ENCODE measurements at regions not wholly inside any gene's neighbourhood (a gene's known extent, or its start where the extent isn't known, plus 50 kb on each side); places are given as distances from the start of the nearest gene placed in this dataset.

DNA sequence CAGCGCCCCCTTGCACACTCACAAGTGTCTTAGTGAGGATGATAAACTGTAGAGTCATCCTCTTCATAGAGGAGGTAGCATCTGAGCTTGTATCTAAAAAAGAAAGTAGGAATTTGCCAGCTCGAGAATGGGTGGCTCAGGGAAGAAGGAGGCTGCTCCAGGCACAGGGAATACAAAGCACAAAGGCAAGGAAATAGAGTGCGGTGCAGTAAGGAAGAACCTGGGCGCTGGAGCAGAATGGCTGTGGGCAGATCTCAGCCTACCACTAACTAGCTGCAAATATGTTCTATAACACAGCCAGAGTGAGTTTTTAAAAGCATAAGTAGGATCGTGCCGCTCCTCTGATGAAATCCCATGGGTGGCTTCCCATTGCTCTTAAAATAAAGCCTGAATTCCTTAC lies 61.6 kb upstream of the MAPK10 start:
- Histone ChIP-seq H3K9me3 (replicated peaks; ENCODE audit: control insufficient read depth, insufficient read depth, low read length) (no peaks in the 10 kb centered on the region), H3K4me2 (ENCODE audit: insufficient read depth, low read length) (no peak overlapping the region), H4K20me1 (replicated peaks; ENCODE audit: control insufficient read depth, extremely low read depth, insufficient read depth, low read length) (no peaks in the 10 kb centered on the region), H3K27ac (ENCODE audit: insufficient read depth, low read depth, low read length) (no peak overlapping the region), H3K79me2 (ENCODE audit: control insufficient read depth, insufficient read depth, low read length) (no peaks in the 10 kb centered on the region), H3K9me1 (replicated peaks; ENCODE audit: control insufficient read depth, extremely low read depth, insufficient read depth, low read length) (no peaks in the 10 kb centered on the region), H3K4me1 (ENCODE audit: control insufficient read depth, extremely low read depth, insufficient read depth, low read length) (no peaks in the 10 kb centered on the region), H3K4me3 (replicated peaks in 1 of 3; ENCODE audit: insufficient read depth in 1 of 3, low read depth in 1 of 3, low read length in 3 of 3) (no peak overlapping the region), H3K36me3 (ENCODE audit: control insufficient read depth in 2 of 2, extremely low read depth in 1 of 2, insufficient read depth in 2 of 2, low read length in 2 of 2) (no peaks in the 10 kb centered on the region), H3K27me3 (ENCODE audit: control insufficient read depth in 2 of 2, insufficient read depth in 2 of 2, low read length in 2 of 2) (no peaks in the 10 kb centered on the region), H2AFZ (ENCODE audit: low read depth, low read length) (no peak overlapping the region), H3K9ac (replicated peaks; ENCODE audit: extremely low read depth, insufficient read depth, low read length) (no peak overlapping the region)
- no peak for DNase-seq (ENCODE audit: low read depth, low spot score)
- no TSS peak for BruUV-seq (replicated peaks)
- ChIA-PET POLR2A (no interaction called here), CTCF (no interaction called here)
- dilution Hi-C loops (cut with MboI; ENCODE audit: extremely low pct_ligation_motif_present, low sequenced_read_pairs) (no loop called here), intact Hi-C loops (cut with micrococcal nuclease) (no loop called here)
- TF ChIP-seq EZH2 (IDR thresholded peaks at IDR 0.05; ENCODE audit: borderline replicate concordance, low read depth, low read length, severe bottlenecking) (no peak), JUN (IDR thresholded peaks at IDR 0.05; ENCODE audit: borderline replicate concordance, insufficient read depth, insufficient read length, low read depth) (no peak), GATA2 (IDR thresholded peaks at IDR 0.05; ENCODE audit: insufficient read depth, insufficient read length, low read depth, low read length) (no peak), POLR2A (IDR thresholded peaks at IDR 0.05; ENCODE audit: low read depth, low read length) (no peak), POLR2AphosphoS5 (IDR thresholded peaks at IDR 0.05; ENCODE audit: insufficient read depth, low read depth, low read length) (no peak), FOS (IDR thresholded peaks at IDR 0.05; ENCODE audit: borderline replicate concordance, insufficient read depth, low read length) (no peak), MYC (IDR thresholded peaks at IDR 0.05; ENCODE audit: low read depth, low read length) (no peak)
- TF ChIP-seq, protein P1, sequence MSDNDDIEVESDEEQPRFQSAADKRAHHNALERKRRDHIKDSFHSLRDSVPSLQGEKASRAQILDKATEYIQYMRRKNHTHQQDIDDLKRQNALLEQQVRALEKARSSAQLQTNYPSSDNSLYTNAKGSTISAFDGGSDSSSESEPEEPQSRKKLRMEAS (IDR thresholded peaks at IDR 0.05; ENCODE audit: insufficient read depth, insufficient read length): no peak
- TF ChIP-seq, protein P2, sequence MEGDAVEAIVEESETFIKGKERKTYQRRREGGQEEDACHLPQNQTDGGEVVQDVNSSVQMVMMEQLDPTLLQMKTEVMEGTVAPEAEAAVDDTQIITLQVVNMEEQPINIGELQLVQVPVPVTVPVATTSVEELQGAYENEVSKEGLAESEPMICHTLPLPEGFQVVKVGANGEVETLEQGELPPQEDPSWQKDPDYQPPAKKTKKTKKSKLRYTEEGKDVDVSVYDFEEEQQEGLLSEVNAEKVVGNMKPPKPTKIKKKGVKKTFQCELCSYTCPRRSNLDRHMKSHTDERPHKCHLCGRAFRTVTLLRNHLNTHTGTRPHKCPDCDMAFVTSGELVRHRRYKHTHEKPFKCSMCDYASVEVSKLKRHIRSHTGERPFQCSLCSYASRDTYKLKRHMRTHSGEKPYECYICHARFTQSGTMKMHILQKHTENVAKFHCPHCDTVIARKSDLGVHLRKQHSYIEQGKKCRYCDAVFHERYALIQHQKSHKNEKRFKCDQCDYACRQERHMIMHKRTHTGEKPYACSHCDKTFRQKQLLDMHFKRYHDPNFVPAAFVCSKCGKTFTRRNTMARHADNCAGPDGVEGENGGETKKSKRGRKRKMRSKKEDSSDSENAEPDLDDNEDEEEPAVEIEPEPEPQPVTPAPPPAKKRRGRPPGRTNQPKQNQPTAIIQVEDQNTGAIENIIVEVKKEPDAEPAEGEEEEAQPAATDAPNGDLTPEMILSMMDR (IDR thresholded peaks at IDR 0.05; ENCODE audit: extremely low read depth in 1 of 2, insufficient read depth in 1 of 2, low read depth in 1 of 2, low read length in 2 of 2): no peak
- FAIRE-seq: no peak
